HG02610 (cell line): ENCODE measurements at regions not wholly inside any gene's neighbourhood (a gene's known extent, or its start where the extent isn't known, plus 50 kb on each side); places are given as distances from the start of the nearest gene placed in this dataset.

ENCODE experiments used
- ATAC-seq: cut with Tn5 transposase; IDR thresholded peaks from one replicate; pipeline ENCODE4 v1.9.1; 2021; ENCODE audit warnings: mild to moderate bottlenecking, moderate library complexity; ENCODE audit not compliant: unreplicated experiment

DNA sequence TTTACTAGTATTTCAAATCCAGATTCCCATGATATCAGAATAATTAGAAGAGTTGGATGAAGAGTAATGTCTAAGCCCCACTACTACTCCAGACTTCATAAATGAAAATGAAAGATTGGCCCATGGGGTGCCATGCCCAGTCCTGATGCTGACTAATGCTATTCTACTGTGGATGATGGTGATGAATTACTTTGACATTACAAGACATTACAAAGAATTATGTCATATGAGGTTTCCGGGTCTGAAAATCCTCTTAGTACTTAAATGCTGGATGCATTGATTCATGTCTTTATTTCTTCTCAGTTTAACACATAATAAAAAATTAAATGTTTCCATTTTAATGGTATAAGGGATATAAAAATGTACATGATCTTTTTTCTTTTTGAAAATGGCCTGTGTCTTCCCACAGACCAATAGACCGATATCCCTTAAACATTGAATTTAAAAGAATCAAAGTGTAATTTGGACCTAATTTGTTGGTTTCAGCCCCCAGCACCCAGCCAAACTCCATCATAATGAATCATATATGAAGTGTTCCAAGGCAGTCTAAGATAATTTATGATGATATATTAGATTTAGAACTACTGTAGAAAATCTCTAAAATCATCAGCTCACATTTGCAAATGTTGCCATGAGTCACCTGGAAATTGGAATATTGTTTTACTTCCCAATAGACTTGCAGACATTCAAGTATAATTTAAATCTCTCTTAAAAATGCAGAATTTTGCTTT is 223.6 kb upstream of the SGCD start:
- no peak for ATAC-seq

DNA sequence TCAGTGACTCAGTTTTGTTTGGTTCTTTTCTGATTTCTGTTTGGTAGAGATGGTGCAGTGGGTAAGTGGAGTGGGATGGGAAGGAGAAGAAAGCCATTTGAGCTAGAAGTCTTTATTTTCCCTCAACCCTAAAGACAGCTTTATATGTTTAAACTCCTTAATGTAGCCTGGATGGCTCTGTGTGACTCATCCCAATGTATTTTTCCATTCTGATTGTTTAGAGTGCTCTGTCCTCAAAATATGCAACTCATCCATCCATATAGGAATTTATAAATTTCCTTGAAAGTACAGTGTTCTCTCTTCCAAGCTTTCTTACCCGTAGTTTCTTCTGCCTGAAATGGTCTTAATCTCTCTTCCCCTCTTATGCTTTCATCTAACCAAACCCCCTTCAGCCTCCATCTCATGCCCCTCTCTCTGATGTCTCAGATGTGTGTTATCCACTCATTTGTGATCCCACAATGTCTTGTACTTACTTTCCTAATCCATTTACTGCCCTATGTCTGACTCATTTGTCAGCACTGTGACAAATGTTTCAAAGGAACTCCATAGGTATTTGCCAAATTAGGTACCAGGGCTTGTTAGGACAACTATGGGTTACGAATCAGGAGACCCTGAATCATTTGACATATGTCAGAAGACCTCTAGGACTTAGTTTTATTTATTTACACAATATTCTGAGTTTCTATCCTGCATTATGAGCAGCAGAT is 217.5 kb upstream of the SGCD start:
- no peak for ATAC-seq

DNA sequence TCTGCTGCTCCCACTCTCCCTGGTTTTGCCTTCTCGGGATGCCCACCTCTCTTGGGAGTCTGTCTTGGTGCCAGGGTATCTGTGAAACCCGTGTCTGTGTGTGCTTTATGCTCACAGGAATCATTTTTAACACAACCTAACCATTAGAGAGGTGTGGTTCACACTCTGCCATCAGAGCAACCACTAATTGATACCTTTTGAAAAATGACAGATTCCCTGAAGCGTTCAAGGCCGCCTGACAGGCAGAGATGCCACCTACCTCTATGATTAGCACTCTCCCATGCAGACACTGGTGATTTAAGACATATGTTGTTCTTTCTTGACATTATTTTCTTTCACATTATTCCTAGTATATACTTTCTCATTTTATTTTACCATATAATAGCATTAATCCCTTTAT is 207.3 kb upstream of the SGCD start:
- no peak for ATAC-seq

DNA sequence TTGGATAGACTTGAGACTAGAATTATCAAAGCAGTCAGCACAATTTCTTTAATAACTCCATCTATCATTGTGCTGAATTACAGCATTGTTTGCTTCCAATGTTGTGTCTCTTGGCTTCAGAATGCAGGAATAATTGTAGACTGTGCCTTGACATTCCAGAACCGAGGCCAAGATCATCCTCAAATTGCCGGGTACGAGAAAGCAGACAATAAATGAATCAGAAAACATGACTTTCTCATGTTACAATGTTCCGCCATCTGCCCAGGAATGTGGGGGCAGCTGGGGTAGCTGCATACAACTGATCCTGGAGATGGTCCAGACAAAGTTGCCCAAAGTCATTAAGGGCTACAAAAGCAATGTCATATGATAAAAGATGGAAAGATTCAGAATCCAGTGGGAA is 206.2 kb upstream of the SGCD start:
- ATAC-seq = no peak

DNA sequence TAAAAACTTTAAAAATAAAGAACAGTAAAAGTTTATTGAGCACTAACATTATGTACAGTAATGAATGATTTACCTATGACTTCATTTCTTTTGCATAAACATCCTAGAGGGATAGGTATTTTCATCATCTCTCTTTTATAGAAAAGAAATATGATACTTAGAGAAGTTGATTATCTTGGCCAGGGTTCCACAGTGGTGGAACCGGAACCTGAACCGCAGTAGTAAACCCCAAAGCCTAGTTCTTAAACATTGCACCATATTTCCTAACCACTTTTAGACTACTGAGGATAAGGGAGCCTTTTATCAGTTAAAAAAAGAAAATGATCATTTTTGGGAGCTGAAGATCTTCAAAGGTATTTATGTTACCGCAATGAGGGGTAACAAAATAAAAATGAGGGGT is 205.7 kb upstream of the SGCD start:
- no peak for ATAC-seq

DNA sequence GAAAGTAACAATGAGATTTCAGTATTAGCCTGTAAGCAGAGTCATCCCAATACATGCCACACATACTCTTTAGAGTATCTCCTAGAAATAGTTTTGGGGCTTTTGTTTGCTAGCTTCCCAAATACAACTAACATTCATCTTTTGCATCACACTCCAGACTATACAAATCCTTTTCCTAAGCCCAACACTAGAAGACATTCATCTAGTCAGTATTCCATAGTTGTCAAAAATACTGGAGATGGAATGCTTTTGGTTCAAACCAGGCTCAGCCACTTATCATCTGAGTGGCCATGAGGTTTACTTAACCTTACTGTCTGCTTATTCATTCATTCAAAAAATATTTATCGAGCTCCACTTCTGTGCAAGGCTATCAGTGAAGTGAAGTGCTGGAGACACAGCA is 205.1 kb upstream of the SGCD start:
- ATAC-seq = no peak

DNA sequence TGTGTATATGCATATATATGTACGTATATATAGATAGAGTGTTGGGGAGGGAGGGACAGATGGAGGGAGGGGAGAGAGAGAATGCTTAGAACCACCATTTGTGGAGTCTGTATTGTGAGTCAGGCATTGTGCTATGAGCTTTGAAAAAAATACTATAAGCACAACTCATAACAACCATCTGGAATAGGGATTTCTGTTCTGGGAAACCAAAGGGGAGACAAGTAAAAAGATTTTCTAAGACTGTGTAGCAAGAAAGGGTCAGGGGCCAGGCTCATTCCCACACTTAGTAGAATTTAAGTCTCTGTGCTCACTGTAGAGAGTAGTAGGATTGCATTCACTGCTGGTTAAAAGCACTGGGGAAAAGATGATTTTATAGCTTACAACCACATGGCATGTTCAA is 202.3 kb upstream of the SGCD start:
- ATAC-seq = no peak

DNA sequence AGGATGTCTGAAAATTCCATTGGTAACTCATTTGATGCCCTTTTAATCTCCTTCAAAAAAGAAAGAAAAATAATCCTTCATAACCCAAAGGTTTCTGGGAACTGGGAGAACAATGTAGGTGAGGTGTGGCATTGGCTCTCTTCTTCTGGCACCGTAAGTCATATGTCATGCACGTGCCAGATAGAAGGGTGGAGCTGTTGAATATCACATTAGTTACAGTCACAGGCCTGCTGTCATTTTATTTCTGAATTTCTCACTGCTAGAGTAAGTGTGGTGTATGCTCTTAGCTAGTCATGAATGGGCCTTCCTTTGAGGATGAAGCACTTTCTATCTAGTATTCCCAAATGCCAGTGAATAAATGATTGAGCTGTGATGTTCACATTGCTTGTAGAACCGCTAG is 201.8 kb upstream of the SGCD start:
- no peak for ATAC-seq

DNA sequence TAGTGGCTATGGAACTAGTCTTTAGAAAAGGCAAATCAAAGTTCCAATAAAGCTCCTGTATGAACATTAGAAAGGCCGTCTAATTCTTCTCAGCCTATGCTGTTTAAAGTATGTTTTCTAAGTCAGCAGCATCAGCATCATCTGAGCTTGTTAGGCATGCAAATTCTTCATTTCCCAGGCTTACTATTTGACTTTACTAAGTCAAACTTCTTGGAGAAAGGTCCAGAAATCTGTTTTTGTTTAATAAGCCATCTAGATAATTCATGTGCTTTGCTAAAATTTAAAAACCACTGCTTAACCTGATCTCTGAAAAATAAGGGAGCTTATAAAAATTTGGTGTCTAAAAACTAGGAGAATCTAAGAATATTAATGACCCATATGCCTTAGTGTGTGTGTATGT is 200.2 kb upstream of the SGCD start:
- ATAC-seq = no peak

DNA sequence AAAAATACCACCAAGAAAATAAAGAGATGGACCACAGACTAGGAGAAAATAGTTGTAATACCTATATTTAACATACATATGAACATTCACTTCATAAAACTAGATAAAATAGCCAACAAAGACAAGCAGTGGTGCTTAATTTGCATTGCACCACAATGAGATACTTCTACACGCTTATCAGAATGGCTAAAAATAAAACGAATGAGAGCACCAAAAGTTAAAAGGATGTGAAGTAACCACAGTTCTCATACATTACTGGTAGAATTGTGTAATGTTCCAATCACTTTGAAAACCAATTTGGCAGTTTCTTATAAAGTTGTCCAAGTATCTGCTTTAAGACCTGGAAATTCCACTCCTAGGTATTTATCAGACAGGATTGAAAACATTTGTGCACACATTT is 198.9 kb upstream of the SGCD start:
- ATAC-seq = peak; percentile 79

DNA sequence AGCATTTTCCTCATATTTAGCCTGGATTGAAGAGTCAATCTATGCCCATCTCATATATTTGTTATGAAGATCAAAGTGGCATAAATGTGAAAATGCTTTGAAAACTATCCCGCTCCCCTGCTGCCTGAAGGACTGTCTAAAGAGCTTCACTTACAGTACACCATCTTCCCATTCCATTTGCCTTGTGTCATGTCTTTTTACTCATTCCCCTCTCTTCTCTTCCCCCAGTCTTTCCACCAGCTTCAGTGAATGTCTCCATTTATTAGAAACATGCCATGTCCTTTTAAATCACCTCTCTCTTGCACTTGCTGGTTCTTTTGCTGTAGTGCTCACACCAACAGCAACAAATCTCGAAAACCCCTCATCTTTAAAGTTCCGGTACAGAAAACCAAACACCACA is 192.7 kb upstream of the SGCD start:
- ATAC-seq = no peak

DNA sequence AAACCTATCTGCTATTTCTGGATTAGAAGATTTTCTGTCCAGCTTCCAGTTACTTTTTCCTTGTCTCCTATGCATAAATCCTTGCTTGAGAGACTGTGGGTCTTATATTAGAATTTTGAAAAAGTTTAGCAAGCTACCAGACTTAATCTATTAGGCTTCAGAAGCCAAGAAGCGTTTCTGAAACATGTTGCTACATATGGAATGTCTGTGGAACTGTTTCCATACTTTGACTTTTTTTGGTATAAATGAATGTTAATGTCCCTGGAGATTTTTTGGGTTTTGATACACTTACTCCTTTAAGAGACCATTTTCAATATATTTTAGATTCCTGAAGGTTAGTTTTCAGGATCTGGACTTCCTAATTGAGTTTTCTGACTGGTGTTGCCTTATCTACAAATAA is 191.4 kb upstream of the SGCD start:
- no peak for ATAC-seq

DNA sequence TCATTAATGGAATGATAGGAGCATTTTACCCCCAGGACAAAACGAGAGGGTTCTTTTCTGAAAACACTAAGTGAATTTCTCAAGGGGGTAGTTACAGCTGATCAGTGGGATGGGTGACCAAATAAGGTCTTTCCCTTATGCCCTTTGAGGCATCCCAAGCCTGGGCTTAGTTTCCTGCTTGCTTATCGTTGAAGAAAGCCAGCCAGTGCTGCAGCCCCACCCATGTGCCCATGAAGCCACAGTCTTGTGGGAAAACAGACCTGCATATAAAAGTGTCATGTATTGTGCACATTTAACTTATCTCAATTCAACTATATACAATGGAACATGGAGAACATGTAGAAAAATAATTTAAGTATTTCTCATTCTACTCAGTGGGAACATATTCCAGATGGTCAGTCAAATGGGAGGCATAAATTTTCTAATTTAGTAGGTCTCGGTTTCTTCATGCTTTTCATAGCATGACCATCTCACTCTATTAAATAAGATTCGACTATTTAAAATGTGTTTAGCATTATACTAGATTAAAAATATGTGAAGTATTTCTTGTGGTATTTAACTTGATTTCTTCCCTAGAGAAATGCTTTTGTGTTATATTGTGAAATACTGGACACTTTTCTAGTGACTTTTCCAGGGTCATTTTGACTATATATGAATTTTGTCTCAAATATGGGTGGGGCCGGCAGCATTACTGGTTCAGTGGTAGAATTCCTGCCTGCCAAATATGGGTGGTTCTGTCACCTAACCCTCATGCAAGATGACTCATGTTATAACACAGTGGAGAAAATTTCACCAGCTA is 189.7 kb upstream of the SGCD start:
- ATAC-seq = no peak

DNA sequence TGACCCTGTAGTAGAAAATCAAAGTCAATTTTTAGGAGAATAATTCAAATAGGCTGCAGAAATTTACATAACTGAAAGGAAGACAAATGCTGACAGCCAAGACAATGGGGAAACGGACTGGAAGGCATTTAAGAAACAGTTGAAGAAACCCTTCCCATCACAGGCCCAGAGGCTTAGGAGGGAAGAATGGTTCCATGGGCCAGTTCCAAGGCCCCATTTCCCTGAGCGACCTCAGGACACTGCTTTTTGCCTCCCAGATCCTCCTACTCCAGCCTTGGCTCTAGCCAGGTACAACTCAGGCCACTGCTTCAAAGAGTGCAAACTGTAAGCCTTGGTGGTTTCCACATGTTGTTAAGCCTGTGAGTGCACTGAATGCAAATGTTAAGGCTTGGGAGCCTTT is 184.1 kb upstream of the SGCD start:
- ATAC-seq = no peak

DNA sequence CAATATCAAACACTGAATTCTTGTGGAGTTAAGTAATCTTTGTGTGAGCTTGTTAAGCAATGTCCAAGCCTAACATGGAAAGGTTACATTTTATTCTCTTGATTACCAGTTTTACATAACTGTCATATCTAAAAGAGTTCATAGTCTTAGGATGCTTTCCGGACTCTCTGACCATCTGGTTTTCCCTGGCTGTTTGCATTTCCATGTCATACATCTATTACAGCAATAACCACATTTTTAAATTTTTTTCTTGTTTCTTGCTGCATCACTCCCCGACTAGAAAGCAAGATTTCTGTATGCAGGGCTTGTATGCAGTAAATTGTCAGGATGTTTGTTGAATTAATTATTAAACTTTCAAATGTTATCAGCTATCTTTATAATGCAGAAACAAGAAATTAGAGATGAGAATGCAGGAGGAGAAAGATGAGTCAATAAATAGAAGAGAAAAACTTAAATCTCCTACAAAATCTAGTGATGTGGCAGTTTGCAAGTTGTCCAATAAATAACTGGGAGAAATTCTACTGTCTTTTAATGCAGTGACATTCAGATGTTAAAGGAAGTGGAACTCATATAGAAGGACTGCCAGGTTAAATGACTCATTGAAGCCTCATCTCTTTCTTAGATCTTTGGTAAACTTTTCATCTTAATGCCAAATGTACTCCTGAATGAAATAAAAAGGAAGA is 179.6 kb upstream of the SGCD start:
- no peak for ATAC-seq

DNA sequence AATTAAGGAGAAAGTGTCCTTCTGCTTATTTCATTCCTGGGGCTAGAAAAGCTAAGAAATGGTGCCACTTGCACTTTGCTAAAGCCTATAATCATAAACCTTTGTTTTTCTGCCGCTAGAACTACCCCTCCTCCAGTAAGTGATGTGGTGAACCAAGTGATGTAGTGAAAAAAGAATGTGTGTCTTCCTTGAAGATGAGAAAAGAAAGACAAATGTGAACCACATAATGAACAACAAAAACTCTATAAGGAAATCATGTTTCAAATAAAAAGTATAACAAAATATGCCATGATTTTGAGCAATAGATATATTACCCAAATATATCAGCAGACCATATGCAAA is 179.0 kb upstream of the SGCD start:
- no peak for ATAC-seq

DNA sequence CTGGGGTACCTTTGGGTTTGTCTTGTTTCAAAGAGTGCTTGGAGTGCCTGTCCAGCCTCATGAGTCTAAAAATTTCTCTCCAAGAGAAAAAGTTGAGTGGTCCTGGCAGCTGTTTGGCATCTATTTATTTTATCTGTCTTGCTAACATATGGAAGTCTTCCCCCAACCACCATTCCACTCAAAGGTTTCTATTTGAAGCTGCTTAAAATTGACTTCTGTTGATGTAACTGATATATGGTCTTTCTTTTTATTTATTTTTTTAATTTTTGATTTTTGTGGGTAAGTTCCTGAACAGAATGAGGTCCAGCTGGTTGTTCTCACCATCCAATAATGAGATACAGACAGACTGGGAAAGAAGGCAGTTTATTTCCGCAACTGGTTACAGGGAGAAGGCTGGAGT is 178.7 kb upstream of the SGCD start:
- ATAC-seq = no peak

DNA sequence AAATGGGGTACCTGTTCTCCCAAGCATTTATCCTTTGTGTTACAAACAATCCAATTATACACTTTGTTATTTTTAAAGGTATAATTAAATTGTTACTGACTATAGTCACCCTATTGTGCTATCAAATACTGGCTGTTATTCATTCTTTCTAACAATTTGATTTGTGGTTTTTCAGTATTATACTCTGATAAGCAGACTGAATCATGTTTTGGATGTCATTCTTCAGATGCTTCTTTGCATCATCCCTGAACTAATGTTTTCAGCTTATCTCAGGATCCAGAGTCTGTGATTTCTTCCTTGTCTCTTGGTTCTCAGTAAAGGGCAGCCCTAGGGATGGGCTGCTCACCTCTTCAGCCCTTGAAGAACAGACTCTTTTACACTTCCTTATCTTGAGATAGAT is 177.8 kb upstream of the SGCD start:
- no peak for ATAC-seq

DNA sequence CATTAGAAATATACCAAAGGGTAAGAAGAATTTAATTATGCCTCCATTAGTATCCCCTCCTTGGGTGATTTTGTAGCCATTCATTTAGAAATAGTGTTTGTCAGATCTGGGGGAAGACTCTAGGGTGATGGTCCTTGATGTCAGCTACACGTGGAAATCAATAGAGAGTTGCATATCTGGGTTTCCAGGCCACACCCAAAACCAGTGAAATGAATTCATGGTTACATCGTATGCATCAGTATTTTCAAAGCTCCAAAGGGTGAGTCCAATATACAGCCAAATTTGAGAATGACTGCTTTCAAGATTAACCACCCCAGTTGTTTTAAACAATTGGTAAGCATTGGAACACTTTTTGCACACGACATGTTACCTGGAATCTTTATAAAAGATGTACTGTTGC is 173.4 kb upstream of the SGCD start:
- no peak for ATAC-seq

DNA sequence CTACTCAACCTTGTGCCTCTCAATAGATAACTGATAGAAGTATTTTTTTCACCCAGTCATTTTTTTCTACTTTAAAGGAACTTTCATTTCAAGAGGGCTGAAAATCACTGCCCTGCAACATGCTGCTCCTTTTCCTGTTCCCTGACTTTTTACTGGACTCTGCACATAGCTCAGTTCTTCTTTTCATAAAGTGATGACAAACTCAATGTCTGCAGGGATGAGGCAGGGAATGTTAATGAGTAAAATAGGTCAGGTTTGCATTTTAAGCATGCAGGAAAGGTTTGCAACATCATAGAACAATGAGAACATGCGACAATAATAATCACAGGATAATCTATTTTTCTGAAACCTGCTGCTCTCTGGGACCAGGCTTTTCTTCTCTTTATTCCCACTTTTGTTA is 172.2 kb upstream of the SGCD start:
- ATAC-seq = no peak

DNA sequence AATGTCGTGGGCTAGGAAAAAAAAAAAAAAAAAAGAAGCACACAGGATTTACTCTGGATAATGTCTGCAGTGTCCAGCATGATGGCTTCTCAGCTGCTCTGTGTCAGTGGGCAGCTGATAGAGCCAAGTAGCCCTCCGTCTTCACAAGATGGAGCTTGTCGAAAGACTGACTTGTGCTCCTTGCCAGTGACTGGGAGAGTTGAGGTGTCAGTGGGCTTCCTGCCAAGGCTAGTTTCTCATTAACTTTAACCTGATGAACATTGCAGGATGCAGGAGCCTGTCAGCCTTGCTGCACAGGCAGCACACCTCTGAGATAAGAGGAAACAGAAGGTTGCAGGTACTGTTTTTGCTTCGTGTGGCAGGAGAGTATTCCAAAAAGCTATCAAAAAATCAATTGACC is 171.4 kb upstream of the SGCD start:
- ATAC-seq = no peak

DNA sequence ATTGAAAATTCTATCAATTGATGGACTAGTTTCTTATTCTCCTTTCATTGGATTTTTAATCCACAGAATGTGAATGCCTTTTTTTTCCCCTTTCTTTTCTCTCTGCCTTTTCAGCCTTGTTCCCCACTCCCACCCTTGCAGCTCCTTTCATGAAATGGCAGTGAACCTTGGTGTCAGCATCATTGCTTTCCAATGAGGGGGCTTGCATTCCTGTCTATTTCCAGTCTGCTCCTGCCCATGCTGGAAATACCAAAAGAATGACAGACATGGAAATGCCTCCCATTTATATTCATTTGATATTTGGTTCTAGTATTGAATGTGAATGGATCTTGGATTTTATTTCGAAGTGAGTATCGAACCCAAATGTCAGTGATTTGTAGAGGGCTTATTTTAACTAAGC is 162.7 kb upstream of the SGCD start:
- ATAC-seq = no peak
